ENCODE measurements at regions not wholly inside any gene's neighbourhood (a gene's known extent, or its start where the extent isn't known, plus 50 kb on each side); places are given as distances from the start of the nearest gene placed in this dataset.

- intact Hi-C loops (cut with DNase I; ENCODE audit: low total_unique reads) = no loop called here
- Histone ChIP-seq H3K27me3 (replicated peaks in 1 of 7) (no peaks in the 10 kb centered on the region), H3K36me3 (no peaks in the 10 kb centered on the region), H3K9me3 (peaks cover 0 to 11% (median 0%) of the 10 kb centered on the region in 8 donors), H3K27ac (no peak overlapping the region), H3K4me3 (no peak overlapping the region), H3K4me1 (no peaks in the 10 kb centered on the region)
- no peak for TF ChIP-seq POLR2AphosphoS5 (IDR thresholded peaks at IDR 0.05)
- no peak for TF ChIP-seq CTCF (IDR thresholded peaks at IDR 0.05 in 8 of 11, conservative IDR thresholded peaks at IDR 0.05 in 3 of 11)
- no peak for TF ChIP-seq POLR2A (IDR thresholded peaks at IDR 0.05)
- WGBS, 5 donors = 50 to 82% (median 66%) methylated on average over 4 to 6 of the region's 6 CpGs
- DNase-seq = no peak
Observed at GRCh38 chr5:13412040-13412595, 532.4 kb downstream of the DNAH5 start.

DNA sequence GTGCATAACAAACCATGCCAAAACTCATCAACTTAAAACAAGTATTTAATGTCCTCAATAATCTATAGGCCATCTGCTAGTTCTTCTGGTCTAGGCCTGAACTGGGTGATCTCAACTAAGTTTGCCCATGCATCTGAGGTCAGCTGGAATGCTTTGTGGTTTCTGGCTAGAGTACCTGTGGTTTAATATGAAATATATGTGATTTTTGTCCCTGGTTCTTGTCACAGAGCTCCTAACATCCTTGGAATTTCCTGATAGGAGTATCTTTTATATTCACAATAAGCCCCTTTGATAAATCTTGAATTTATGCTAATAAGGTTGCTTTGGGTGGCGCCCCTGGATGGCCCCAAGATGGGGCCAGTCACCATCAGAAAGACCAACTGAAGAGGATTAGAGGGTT is 535.9 kb downstream of the DNAH5 start:
- intact Hi-C loops (cut with DNase I; ENCODE audit: low total_unique reads) = no loop called here
- H3K4me1 ChIP-seq = no peaks in the 10 kb centered on the region

GRCh38 chr5:13403351-13403750 is 541.1 kb downstream of the DNAH5 start:
- no peaks in the 10 kb centered on the region for H3K36me3 ChIP-seq
- TF ChIP-seq CTCF (IDR thresholded peaks at IDR 0.05 in 8 of 11, conservative IDR thresholded peaks at IDR 0.05 in 3 of 11) = no peak
- TF ChIP-seq POLR2A (IDR thresholded peaks at IDR 0.05) = no peak
- no peak for TF ChIP-seq POLR2AphosphoS5 (IDR thresholded peaks at IDR 0.05)
- no peaks in the 10 kb centered on the region for H3K4me1 ChIP-seq
- intact Hi-C loops (cut with DNase I; ENCODE audit: low total_unique reads) = no loop called here
- H3K27me3 ChIP-seq (replicated peaks in 1 of 7) = no peaks in the 10 kb centered on the region
- DNase-seq = no peak
- H3K27ac ChIP-seq = no peak overlapping the region
- H3K4me3 ChIP-seq = no peak overlapping the region
- H3K9me3 ChIP-seq = peaks cover 0 to 3% (median 0%) of the 10 kb centered on the region in 8 donors

More for the DNA sequence above, 535.9 kb downstream of the DNAH5 start:
- DNase-seq = no peak
- no peak overlapping the region for H3K27ac ChIP-seq
- no peaks in the 10 kb centered on the region for H3K27me3 ChIP-seq (replicated peaks in 1 of 7)
- no peaks in the 10 kb centered on the region for H3K36me3 ChIP-seq
- WGBS, 5 donors = 0 to 67% (median 42%) methylated on average over 1 of the region's 1 CpG
- H3K4me3 ChIP-seq = no peak overlapping the region
- no peaks in the 10 kb centered on the region for H3K9me3 ChIP-seq
- no peak for TF ChIP-seq POLR2AphosphoS5 (IDR thresholded peaks at IDR 0.05)

GRCh38 chr5:13385066-13385465 is 559.4 kb downstream of the DNAH5 start:
- 79 to 87% (median 82%) methylated on average over 5 of the region's 5 CpGs for WGBS, 5 donors
- Histone ChIP-seq H3K36me3 (no peaks in the 10 kb centered on the region), H3K4me1 (no peaks in the 10 kb centered on the region), H3K27me3 (replicated peaks in 1 of 7) (no peaks in the 10 kb centered on the region), H3K9me3 (peaks cover 0 to 65% (median 40%) of the 10 kb centered on the region in 8 donors), H3K27ac (no peak overlapping the region), H3K4me3 (no peak overlapping the region)
- TF ChIP-seq POLR2AphosphoS5 (IDR thresholded peaks at IDR 0.05) (no peak), POLR2A (IDR thresholded peaks at IDR 0.05) (no peak)
- intact Hi-C loops (cut with DNase I; ENCODE audit: low total_unique reads) = no loop called here
- no peak for DNase-seq

DNA sequence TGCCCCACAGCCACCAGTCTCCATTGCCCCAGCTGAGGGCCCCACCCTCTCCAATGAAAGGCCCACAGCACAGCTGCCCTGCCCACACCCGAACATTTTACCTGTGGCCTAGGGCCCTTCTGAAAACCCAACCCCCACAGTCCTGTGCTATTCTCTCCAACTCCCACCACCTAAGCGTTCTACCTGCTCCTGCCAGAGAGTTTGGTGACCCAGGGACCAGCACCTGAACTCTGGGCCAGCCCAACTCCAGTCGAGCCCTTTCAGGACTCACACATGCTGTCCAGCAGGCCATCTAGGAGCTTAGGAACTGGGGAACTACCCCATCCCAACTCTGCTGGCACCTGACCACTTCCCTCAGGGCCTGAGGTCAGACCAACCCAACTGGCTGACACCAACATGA is 562.3 kb downstream of the DNAH5 start:
- Histone ChIP-seq H3K4me1 (no peaks in the 10 kb centered on the region), H3K36me3 (no peaks in the 10 kb centered on the region), H3K27me3 (replicated peaks in 1 of 7) (no peaks in the 10 kb centered on the region), H3K4me3 (no peak overlapping the region), H3K27ac (no peak overlapping the region), H3K9me3 (peaks cover 0 to 47% (median 29%) of the 10 kb centered on the region in 8 donors)
- WGBS, 5 donors = 70 to 82% (median 76%) methylated on average over 3 of the region's 3 CpGs
- no peak for DNase-seq
- intact Hi-C loops (cut with DNase I; ENCODE audit: low total_unique reads) = no loop called here
- TF ChIP-seq POLR2A (IDR thresholded peaks at IDR 0.05) = no peak

GRCh38 chr5:13378091-13378490 is 566.4 kb downstream of the DNAH5 start:
- Histone ChIP-seq H3K9me3 (peaks cover 0 to 22% (median 11%) of the 10 kb centered on the region in 8 donors), H3K4me1 (no peaks in the 10 kb centered on the region), H3K27me3 (replicated peaks in 1 of 7) (no peaks in the 10 kb centered on the region), H3K4me3 (no peak overlapping the region), H3K27ac (no peak overlapping the region), H3K36me3 (no peaks in the 10 kb centered on the region)
- 73 to 88% (median 78%) methylated on average over 4 of the region's 4 CpGs for WGBS, 5 donors
- no peak for DNase-seq
- no peak for TF ChIP-seq CTCF (IDR thresholded peaks at IDR 0.05 in 8 of 11, conservative IDR thresholded peaks at IDR 0.05 in 3 of 11)
- TF ChIP-seq POLR2A (IDR thresholded peaks at IDR 0.05) = no peak
- TF ChIP-seq POLR2AphosphoS5 (IDR thresholded peaks at IDR 0.05) = no peak
- intact Hi-C loops (cut with DNase I; ENCODE audit: low total_unique reads) = no loop called here
